ENCODE measurements at regions not wholly inside any gene's neighbourhood (a gene's known extent, or its start where the extent isn't known, plus 50 kb on each side); places are given as distances from the start of the nearest gene placed in this dataset.

- H3K36me3 ChIP-seq = no peaks in the 10 kb centered on the region
- no peak overlapping the region for H3K4me3 ChIP-seq
- in situ Hi-C loops (cut with MboI; ENCODE audit: low pct_ligation_motif_present in 1 of 4, low pct_unique_long_range_greater_than_20kb in 1 of 4, low sequenced_read_pairs in 3 of 4) = no loop called here
- no peaks in the 10 kb centered on the region for H3K4me1 ChIP-seq
- whole genome bisulfite sequencing, 2 donors (ENCODE audit: low coverage in 1 of 2) = 67 to 77% methylated on average over 4 of the region's 4 CpGs
- no peak overlapping the region for H3K27ac ChIP-seq
- TF ChIP-seq POLR2A (IDR thresholded peaks at IDR 0.05) (no peak), CTCF (IDR thresholded peaks at IDR 0.05) (no peak), POLR2AphosphoS5 (IDR thresholded peaks at IDR 0.05) (no peak), EP300 (IDR thresholded peaks at IDR 0.05; ENCODE audit: low read depth) (no peak)
- no peaks in the 10 kb centered on the region for H3K27me3 ChIP-seq
- DNase-seq = no peak
- intact Hi-C loops (cut with DNase I; ENCODE audit: low total_unique reads) = no loop called here
- H3K9me3 ChIP-seq = no peaks in the 10 kb centered on the region
Observed at GRCh38 chr3:81255463-81255862, 506.0 kb downstream of the GBE1 start.

GRCh38 chr3:81251096-81251495 lies 510.3 kb downstream of the GBE1 start:
- DNase-seq = no peak
- Histone ChIP-seq H3K27ac (no peak overlapping the region), H3K36me3 (no peaks in the 10 kb centered on the region), H3K9me3 (no peaks in the 10 kb centered on the region), H3K4me1 (peaks cover 0 to 6% (median 2%) of the 10 kb centered on the region in 4 donors), H3K4me3 (no peak overlapping the region), H3K27me3 (no peaks in the 10 kb centered on the region)
- in situ Hi-C loops (cut with MboI; ENCODE audit: low pct_ligation_motif_present in 1 of 4, low pct_unique_long_range_greater_than_20kb in 1 of 4, low sequenced_read_pairs in 3 of 4) = no loop called here
- 93% methylated on average over 2 of the region's 2 CpGs for WGBS, 2 donors (ENCODE audit: low coverage in 1 of 2)
- TF ChIP-seq POLR2A (IDR thresholded peaks at IDR 0.05) (no peak), CTCF (IDR thresholded peaks at IDR 0.05) (no peak), POLR2AphosphoS5 (IDR thresholded peaks at IDR 0.05) (no peak), EP300 (IDR thresholded peaks at IDR 0.05; ENCODE audit: low read depth) (no peak)
- intact Hi-C loops (cut with DNase I; ENCODE audit: low total_unique reads) = no loop called here

- Histone ChIP-seq H3K9me3 (no peaks in the 10 kb centered on the region), H3K4me1 (peaks cover 0 to 6% (median 2%) of the 10 kb centered on the region in 4 donors), H3K27me3 (no peaks in the 10 kb centered on the region), H3K36me3 (no peaks in the 10 kb centered on the region), H3K27ac (no peak overlapping the region), H3K4me3 (no peak overlapping the region)
- intact Hi-C loops (cut with DNase I; ENCODE audit: low total_unique reads) (no loop called here), in situ Hi-C loops (cut with MboI; ENCODE audit: low pct_ligation_motif_present in 1 of 4, low pct_unique_long_range_greater_than_20kb in 1 of 4, low sequenced_read_pairs in 3 of 4) (no loop called here)
- no peak for DNase-seq
- TF ChIP-seq CTCF (IDR thresholded peaks at IDR 0.05) (no peak), POLR2AphosphoS5 (IDR thresholded peaks at IDR 0.05) (no peak), EP300 (IDR thresholded peaks at IDR 0.05; ENCODE audit: low read depth) (no peak), POLR2A (IDR thresholded peaks at IDR 0.05) (no peak)
- 46 to 57% methylated on average over 1 of the region's 1 CpG for WGBS, 2 donors (ENCODE audit: low coverage in 1 of 2)
Observed at GRCh38 chr3:81249540-81250029, 511.9 kb downstream of the GBE1 start.

- peaks cover 0 to 6% (median 2%) of the 10 kb centered on the region in 4 donors for H3K4me1 ChIP-seq
- no peak for DNase-seq
- no peaks in the 10 kb centered on the region for H3K36me3 ChIP-seq
- intact Hi-C loops (cut with DNase I; ENCODE audit: low total_unique reads) (no loop called here), in situ Hi-C loops (cut with MboI; ENCODE audit: low pct_ligation_motif_present in 1 of 4, low pct_unique_long_range_greater_than_20kb in 1 of 4, low sequenced_read_pairs in 3 of 4) (no loop called here)
- H3K27ac ChIP-seq = no peak overlapping the region
- 58 to 64% methylated on average over 3 of the region's 3 CpGs for WGBS, 2 donors (ENCODE audit: low coverage in 1 of 2)
- no peaks in the 10 kb centered on the region for H3K27me3 ChIP-seq
- H3K9me3 ChIP-seq = no peaks in the 10 kb centered on the region
- H3K4me3 ChIP-seq = no peak overlapping the region
- no peak for TF ChIP-seq POLR2A (IDR thresholded peaks at IDR 0.05)
- no peak for TF ChIP-seq EP300 (IDR thresholded peaks at IDR 0.05; ENCODE audit: low read depth)
- TF ChIP-seq CTCF (IDR thresholded peaks at IDR 0.05) = no peak
- no peak for TF ChIP-seq POLR2AphosphoS5 (IDR thresholded peaks at IDR 0.05)
Observed at GRCh38 chr3:81245501-81245900, 515.9 kb downstream of the GBE1 start.
